ENCODE measurements at regions not wholly inside any gene's neighbourhood (a gene's known extent, or its start where the extent isn't known, plus 50 kb on each side); places are given as distances from the start of the nearest gene placed in this dataset.

GRCh38 chr20:48220033-48220633 is 434.9 kb upstream of the SULF2 start:
- peaks cover 23% of the 10 kb centered on the region for H3K4me1 ChIP-seq (replicated peaks; ENCODE audit: insufficient read depth)
- BruUV-seq (replicated peaks), result no TSS peak
- no peaks in the 10 kb centered on the region for H3K79me2 ChIP-seq (ENCODE audit: low read depth)
- DNase-seq, result no peak
- ChIA-PET POLR2A (ENCODE audit: unreplicated experiment) (no interaction called here), CTCF (no interaction called here)
- no peak overlapping the region for H3K27ac ChIP-seq
- H3K4me2 ChIP-seq, result no peak overlapping the region
- H3K4me3 ChIP-seq, result no peak overlapping the region
- intact Hi-C loops (cut with micrococcal nuclease; ENCODE audit: unreplicated experiment), result no loop called here
- H3K36me3 ChIP-seq (ENCODE audit: low read depth), result no peaks in the 10 kb centered on the region
- peaks cover 13% of the 10 kb centered on the region for H3F3A ChIP-seq (ENCODE audit: insufficient read depth, low read depth)
- no peaks in the 10 kb centered on the region for H3K9me3 ChIP-seq (ENCODE audit: insufficient read depth, low read depth)
- no peak overlapping the region for H2AFZ ChIP-seq
- H3K27me3 ChIP-seq (ENCODE audit: insufficient read depth, low read depth), result no peaks in the 10 kb centered on the region
- H3K9me2 ChIP-seq (ENCODE audit: insufficient read depth), result no peaks in the 10 kb centered on the region
- TF ChIP-seq EZH2 (IDR thresholded peaks at IDR 0.05; ENCODE audit: low read depth) (no peak), CTCF (conservative IDR thresholded peaks at IDR 0.05) (no peak)
- H4K20me1 ChIP-seq (ENCODE audit: insufficient read depth), result no peaks in the 10 kb centered on the region

- TF ChIP-seq CTCF (conservative IDR thresholded peaks at IDR 0.05) (no peak), EZH2 (IDR thresholded peaks at IDR 0.05; ENCODE audit: low read depth) (no peak)
- no TSS peak for BruUV-seq (replicated peaks)
- Histone ChIP-seq H4K20me1 (ENCODE audit: insufficient read depth) (no peaks in the 10 kb centered on the region), H3K79me2 (ENCODE audit: low read depth) (no peaks in the 10 kb centered on the region), H3F3A (ENCODE audit: insufficient read depth, low read depth) (peaks cover 21% of the 10 kb centered on the region), H3K27ac (no peak overlapping the region), H3K27me3 (ENCODE audit: insufficient read depth, low read depth) (no peaks in the 10 kb centered on the region), H2AFZ (no peak overlapping the region), H3K36me3 (ENCODE audit: low read depth) (no peaks in the 10 kb centered on the region), H3K4me3 (no peak overlapping the region), H3K4me1 (replicated peaks; ENCODE audit: insufficient read depth) (peaks cover 24% of the 10 kb centered on the region), H3K9me3 (ENCODE audit: insufficient read depth, low read depth) (no peaks in the 10 kb centered on the region), H3K9me2 (ENCODE audit: insufficient read depth) (no peaks in the 10 kb centered on the region), H3K4me2 (no peak overlapping the region)
- POLR2A ChIA-PET (ENCODE audit: unreplicated experiment), result no interaction called here
- intact Hi-C loops (cut with micrococcal nuclease; ENCODE audit: unreplicated experiment), result no loop called here
- no peak for DNase-seq
- CTCF ChIA-PET, result no interaction called here
These were observed 434.0 kb upstream of the SULF2 start for GRCh38 chr20:48219306-48219705.

GRCh38 chr20:48217190-48217589 is 431.9 kb upstream of the SULF2 start:
- ChIA-PET POLR2A (ENCODE audit: unreplicated experiment) (no interaction called here), CTCF (no interaction called here)
- H3K79me2 ChIP-seq (ENCODE audit: low read depth), result no peaks in the 10 kb centered on the region
- no peaks in the 10 kb centered on the region for H3K9me2 ChIP-seq (ENCODE audit: insufficient read depth)
- no peaks in the 10 kb centered on the region for H3K27me3 ChIP-seq (ENCODE audit: insufficient read depth, low read depth)
- H3K4me2 ChIP-seq, result no peak overlapping the region
- H3K27ac ChIP-seq, result no peak overlapping the region
- H4K20me1 ChIP-seq (ENCODE audit: insufficient read depth), result no peaks in the 10 kb centered on the region
- H3K36me3 ChIP-seq (ENCODE audit: low read depth), result no peaks in the 10 kb centered on the region
- no peak overlapping the region for H2AFZ ChIP-seq
- intact Hi-C loops (cut with micrococcal nuclease; ENCODE audit: unreplicated experiment), result no loop called here
- no TSS peak for BruUV-seq (replicated peaks)
- DNase-seq, result no peak
- TF ChIP-seq CTCF (conservative IDR thresholded peaks at IDR 0.05) (no peak), EZH2 (IDR thresholded peaks at IDR 0.05; ENCODE audit: low read depth) (no peak)
- peaks cover 32% of the 10 kb centered on the region for H3F3A ChIP-seq (ENCODE audit: insufficient read depth, low read depth)
- H3K9me3 ChIP-seq (ENCODE audit: insufficient read depth, low read depth), result no peaks in the 10 kb centered on the region
- peaks cover 37% of the 10 kb centered on the region for H3K4me1 ChIP-seq (replicated peaks; ENCODE audit: insufficient read depth)
- no peak overlapping the region for H3K4me3 ChIP-seq
